Gastroesophageal sphincter (tissue), 2 donors: ENCODE measurements at regions not wholly inside any gene's neighbourhood (a gene's known extent, or its start where the extent isn't known, plus 50 kb on each side); places are given as distances from the start of the nearest gene placed in this dataset.

Experiments
- POLR2A ChIP-seq, 2 donors: fragments of 450-650 bp; IDR thresholded peaks; one replicate each; pipeline ENCODE4 v1.6.1; 2017; ENCODE audit warnings: antibody characterized with exemption in 2 of 2, mild to moderate bottlenecking in 2 of 2, moderate library complexity in 1 of 2
- POLR2AphosphoS5 ChIP-seq: sonication (generic); formaldehyde crosslinking; IDR thresholded peaks from one replicate; pipeline ENCODE4 v1.6.1; 2017; ENCODE audit warnings: antibody characterized with exemption

- TF ChIP-seq POLR2AphosphoS5 (no peak), POLR2A (IDR thresholded peaks at IDR 0.05) (no peak)
Measured at GRCh38 chr13:67821606-67822005, 591.5 kb upstream of the PCDH9 start.
